Neural cell (in vitro differentiated cells): ENCODE measurements at regions not wholly inside any gene's neighbourhood (a gene's known extent, or its start where the extent isn't known, plus 50 kb on each side); places are given as distances from the start of the nearest gene placed in this dataset.

Experiments
- H2AFZ ChIP-seq: fragments of 200-600, 300-800 bp; sonication (generic), shearing (Covaris generic); 2 replicates; pipeline ENCODE4 v1.6.0; 2014; ENCODE audit warnings: low read depth, mild to moderate bottlenecking, antibody characterized with exemption, low read length, moderate library complexity
- H3F3A ChIP-seq: fragments of 200-600 bp; shearing (Covaris generic); 2 replicates; pipeline ENCODE4 v1.6.1; 2016; ENCODE audit warnings: mild to moderate bottlenecking, moderate library complexity, mixed read lengths, antibody characterized with exemption, low read length; ENCODE audit not compliant: insufficient read depth, poor library complexity, severe bottlenecking
- H3K27ac ChIP-seq: fragments of 200-600, 300-800 bp; sonication (generic), shearing (Covaris generic); 2 replicates; pipeline ENCODE4 v1.5.1; 2014; ENCODE audit warnings: mild to moderate bottlenecking, low read length, moderate library complexity
- H3K27me3 ChIP-seq: fragments of 300-800, 200-600 bp; sonication (generic), shearing (Covaris generic); 2 replicates; pipeline ENCODE4 v1.6.0; 2014; ENCODE audit warnings: mild to moderate bottlenecking, low read depth, low read length, moderate library complexity; ENCODE audit not compliant: insufficient read depth
- H3K36me3 ChIP-seq: fragments of 300-800, 200-600 bp; sonication (generic), shearing (Covaris generic); 2 replicates; pipeline ENCODE4 v1.5.1; 2014; ENCODE audit warnings: mild to moderate bottlenecking, antibody characterized with exemption, low read length, moderate library complexity; ENCODE audit not compliant: insufficient read depth
- H3K4me2 ChIP-seq: fragments of 300-800, 200-600 bp; sonication (generic), shearing (Covaris generic); 2 replicates; pipeline ENCODE4 v1.6.0; 2014; ENCODE audit warnings: mild to moderate bottlenecking, low read length
- H3K4me3 ChIP-seq: fragments of 300-800, 200-600 bp; sonication (generic), shearing (Covaris generic); 2 replicates; pipeline ENCODE4 v1.5.1; 2014; ENCODE audit warnings: mild to moderate bottlenecking, low read length, moderate library complexity
- H3K79me2 ChIP-seq: fragments of 200-600 bp; shearing (Covaris generic); replicated peaks from 2 replicates; pipeline ENCODE4 v1.6.0; 2014; ENCODE audit warnings: mild to moderate bottlenecking, low read length, moderate library complexity; ENCODE audit not compliant: insufficient read depth
- H3K9ac ChIP-seq: fragments of 300-800, 200-600 bp; sonication (generic), shearing (Covaris generic); 2 replicates; pipeline ENCODE4 v1.6.1; 2016; ENCODE audit warnings: mild to moderate bottlenecking, low read length, mixed read lengths
- H3K9me2 ChIP-seq: fragments of 200-600 bp; shearing (Covaris generic); 2 replicates; pipeline ENCODE4 v1.6.1; 2016; ENCODE audit warnings: mild to moderate bottlenecking, low read length, mixed read lengths; ENCODE audit not compliant: insufficient read depth
- H3K9me3 ChIP-seq: fragments of 200-600, 300-800 bp; sonication (generic), shearing (Covaris generic); 2 replicates; pipeline ENCODE4 v1.6.1; 2016; ENCODE audit warnings: mild to moderate bottlenecking, mixed run types, low read length, moderate library complexity, mixed read lengths
- H4K20me1 ChIP-seq: fragments of 200-600 bp; shearing (Covaris generic); 2 replicates; pipeline ENCODE4 v1.6.1; 2016; ENCODE audit warnings: mild to moderate bottlenecking, mixed run types; ENCODE audit not compliant: insufficient read depth
- CTCF ChIP-seq: fragments of 450-650 bp; IDR thresholded peaks from 2 replicates; pipeline ENCODE4 v1.5.1; 2014; ENCODE audit warnings: antibody characterized with exemption, mild to moderate bottlenecking, moderate library complexity; ENCODE audit not compliant: poor library complexity, severe bottlenecking
- EP300 ChIP-seq: fragments of 450-650 bp; conservative IDR thresholded peaks from 2 replicates; pipeline ENCODE4 v1.6.1; 2014; ENCODE audit warnings: antibody characterized with exemption, mild to moderate bottlenecking, moderate library complexity; ENCODE audit not compliant: poor library complexity, severe bottlenecking
- EZH2 ChIP-seq: fragments of 200-600, 300-800 bp; shearing (Covaris generic), sonication (generic); IDR thresholded peaks from 2 replicates; pipeline ENCODE4 v1.6.1; 2014; ENCODE audit warnings: antibody characterized with exemption, low read length, borderline replicate concordance, mild to moderate bottlenecking; ENCODE audit not compliant: insufficient read depth, poor library complexity, severe bottlenecking
- MXI1 ChIP-seq: fragments of 450-650 bp; conservative IDR thresholded peaks from 2 replicates; pipeline ENCODE4 v1.6.1; 2014; ENCODE audit warnings: antibody characterized with exemption, mild to moderate bottlenecking; ENCODE audit not compliant: poor library complexity, severe bottlenecking
- POLR2AphosphoS5 ChIP-seq: IDR thresholded peaks from 2 replicates; pipeline ENCODE4 v1.6.1; 2012
- RAD21 ChIP-seq: fragments of 450-650 bp; conservative IDR thresholded peaks from 2 replicates; pipeline ENCODE4 v1.6.1; 2014; ENCODE audit warnings: antibody characterized with exemption, mild to moderate bottlenecking, moderate library complexity
- REST ChIP-seq: IDR thresholded peaks from 2 replicates; pipeline ENCODE4 v1.6.1; 2012; ENCODE audit warnings: borderline replicate concordance
- SMC3 ChIP-seq: fragments of 450-650 bp; conservative IDR thresholded peaks from 2 replicates; pipeline ENCODE4 v1.6.1; 2014; ENCODE audit warnings: antibody characterized with exemption, mild to moderate bottlenecking, moderate library complexity; ENCODE audit not compliant: poor library complexity
- TAF1 ChIP-seq: IDR thresholded peaks from 2 replicates; pipeline ENCODE4 v1.6.1; 2012; ENCODE audit warnings: low read depth

GRCh38 chr10:34016576-34016975, 682.1 kb upstream of the NRP1 start:
- Histone ChIP-seq H3K79me2 (no peaks in the 10 kb centered on the region), H3K4me2 (no peak overlapping the region), H3K4me3 (no peak overlapping the region), H3K27me3 (no peaks in the 10 kb centered on the region), H2AFZ (no peak overlapping the region), H3F3A (no peaks in the 10 kb centered on the region), H3K9me3 (no peaks in the 10 kb centered on the region), H3K36me3 (no peaks in the 10 kb centered on the region), H3K9me2 (no peaks in the 10 kb centered on the region), H3K9ac (no peak overlapping the region), H4K20me1 (no peaks in the 10 kb centered on the region), H3K27ac (no peak overlapping the region)
- no peak for TF ChIP-seq CTCF
- TF ChIP-seq TAF1: no peak
- no peak for TF ChIP-seq EP300
- TF ChIP-seq RAD21: no peak
- no peak for TF ChIP-seq EZH2
- no peak for TF ChIP-seq SMC3
- no peak for TF ChIP-seq MXI1
- TF ChIP-seq POLR2AphosphoS5: no peak
- TF ChIP-seq REST: no peak

DNA sequence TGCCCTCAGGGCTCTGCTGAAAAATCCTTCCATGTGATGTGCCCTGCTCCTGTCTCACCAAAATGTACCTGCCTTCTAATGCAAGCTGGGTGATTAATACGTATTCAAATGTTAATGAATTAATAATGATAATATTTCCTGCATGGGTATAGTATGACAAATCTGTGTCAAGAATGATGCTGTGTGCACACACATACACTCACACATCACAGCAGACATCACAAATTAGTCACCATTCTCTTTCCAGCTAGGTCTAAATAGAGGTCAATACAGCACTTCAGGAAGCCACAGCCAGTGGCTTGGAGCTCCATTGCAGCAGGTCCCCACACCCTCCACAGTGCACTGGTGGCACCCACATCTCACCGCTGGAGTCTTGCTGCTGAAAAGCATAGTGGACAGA, 681.2 kb upstream of the NRP1 start:
- Histone ChIP-seq H3K27me3 (no peaks in the 10 kb centered on the region), H3K4me2 (no peak overlapping the region), H3F3A (no peaks in the 10 kb centered on the region), H3K27ac (no peak overlapping the region), H3K9ac (no peak overlapping the region), H3K9me2 (no peaks in the 10 kb centered on the region), H2AFZ (no peak overlapping the region), H3K4me3 (no peak overlapping the region), H3K9me3 (no peaks in the 10 kb centered on the region), H3K36me3 (no peaks in the 10 kb centered on the region), H4K20me1 (no peaks in the 10 kb centered on the region), H3K79me2 (no peaks in the 10 kb centered on the region)
- TF ChIP-seq CTCF: no peak
- no peak for TF ChIP-seq SMC3
- no peak for TF ChIP-seq RAD21
- no peak for TF ChIP-seq MXI1
- no peak for TF ChIP-seq POLR2AphosphoS5
- TF ChIP-seq REST: no peak
- no peak for TF ChIP-seq EZH2
- TF ChIP-seq TAF1: no peak
- no peak for TF ChIP-seq EP300
